Hepatocyte (in vitro differentiated cells): ENCODE measurements at regions not wholly inside any gene's neighbourhood (a gene's known extent, or its start where the extent isn't known, plus 50 kb on each side); places are given as distances from the start of the nearest gene placed in this dataset.

ENCODE experiments used
- CTCF ChIP-seq: fragments of 200-600 bp; sonication (generic); IDR thresholded peaks from 2 replicates; pipeline ENCODE4 v1.5.1; 2016; ENCODE audit warnings: antibody characterized with exemption, mild to moderate bottlenecking; ENCODE audit not compliant: poor library complexity
- EZH2phosphoT487 ChIP-seq: fragments of 200-600 bp; sonication (generic); IDR thresholded peaks from one replicate; pipeline ENCODE4 v1.6.1; 2018; ENCODE audit warnings: antibody characterized with exemption, mild to moderate bottlenecking, low read depth, moderate library complexity; ENCODE audit not compliant: unreplicated experiment, severe bottlenecking

- TF ChIP-seq EZH2phosphoT487 (no peak), CTCF (no peak)
These were observed 193.5 kb upstream of the ELL2 start for GRCh38 chr5:96155147-96155546.
